ENCODE measurements at regions not wholly inside any gene's neighbourhood (a gene's known extent, or its start where the extent isn't known, plus 50 kb on each side); places are given as distances from the start of the nearest gene placed in this dataset.

DNA sequence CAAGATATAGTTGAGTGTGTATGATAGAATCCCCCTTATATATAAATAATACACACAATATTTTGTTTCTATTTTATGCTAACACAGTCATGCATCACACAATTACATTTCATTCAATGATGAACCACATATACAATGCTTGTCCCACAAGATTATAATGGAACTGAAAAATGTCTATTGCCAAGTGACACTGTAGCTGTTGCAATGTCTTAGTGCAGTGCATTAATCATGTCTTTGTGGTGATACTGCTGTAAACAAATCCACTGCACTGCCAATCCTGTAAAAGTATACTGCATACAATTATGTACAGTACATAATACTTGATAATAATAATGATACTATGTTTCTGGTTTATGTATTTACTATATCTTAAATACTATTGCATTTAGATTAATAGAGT lies 512.1 kb upstream of the CNTN3 start:
- DNase-seq, result no peak
- no peak overlapping the region for H3K27ac ChIP-seq
- in situ Hi-C loops (cut with HindIII; ENCODE audit: low pct_ligation_motif_present, low sequenced_read_pairs), result no loop called here
- no peaks in the 10 kb centered on the region for H3K27me3 ChIP-seq (replicated peaks)
- no peaks in the 10 kb centered on the region for H3K36me3 ChIP-seq (replicated peaks)
- no peak overlapping the region for H3K4me3 ChIP-seq (ENCODE audit: low read depth, low read length)
- TF ChIP-seq, protein P1, sequence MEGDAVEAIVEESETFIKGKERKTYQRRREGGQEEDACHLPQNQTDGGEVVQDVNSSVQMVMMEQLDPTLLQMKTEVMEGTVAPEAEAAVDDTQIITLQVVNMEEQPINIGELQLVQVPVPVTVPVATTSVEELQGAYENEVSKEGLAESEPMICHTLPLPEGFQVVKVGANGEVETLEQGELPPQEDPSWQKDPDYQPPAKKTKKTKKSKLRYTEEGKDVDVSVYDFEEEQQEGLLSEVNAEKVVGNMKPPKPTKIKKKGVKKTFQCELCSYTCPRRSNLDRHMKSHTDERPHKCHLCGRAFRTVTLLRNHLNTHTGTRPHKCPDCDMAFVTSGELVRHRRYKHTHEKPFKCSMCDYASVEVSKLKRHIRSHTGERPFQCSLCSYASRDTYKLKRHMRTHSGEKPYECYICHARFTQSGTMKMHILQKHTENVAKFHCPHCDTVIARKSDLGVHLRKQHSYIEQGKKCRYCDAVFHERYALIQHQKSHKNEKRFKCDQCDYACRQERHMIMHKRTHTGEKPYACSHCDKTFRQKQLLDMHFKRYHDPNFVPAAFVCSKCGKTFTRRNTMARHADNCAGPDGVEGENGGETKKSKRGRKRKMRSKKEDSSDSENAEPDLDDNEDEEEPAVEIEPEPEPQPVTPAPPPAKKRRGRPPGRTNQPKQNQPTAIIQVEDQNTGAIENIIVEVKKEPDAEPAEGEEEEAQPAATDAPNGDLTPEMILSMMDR (IDR thresholded peaks at IDR 0.05; ENCODE audit: low read depth, low read length, missing control alignments), result no peak

DNA sequence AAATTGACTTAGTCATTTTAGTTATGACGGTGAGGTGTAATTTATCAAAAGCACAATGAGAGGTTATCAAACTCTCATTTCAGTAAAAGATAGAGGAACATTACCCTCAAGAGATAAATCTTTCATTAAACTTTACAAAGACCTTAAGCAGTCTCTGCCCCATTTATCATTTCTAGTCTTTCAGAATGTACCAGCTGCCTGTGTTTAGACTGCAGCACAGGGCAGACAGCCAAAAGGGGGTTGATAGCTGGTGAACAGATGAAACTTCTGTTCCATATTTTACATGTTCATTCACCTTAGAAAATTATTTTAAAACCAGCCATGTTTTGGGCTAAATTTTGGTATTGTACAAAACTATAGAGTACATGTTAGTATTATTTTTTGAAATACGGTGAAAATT lies 514.6 kb upstream of the CNTN3 start:
- H3K4me3 ChIP-seq (ENCODE audit: low read depth, low read length), result no peak overlapping the region
- in situ Hi-C loops (cut with HindIII; ENCODE audit: low pct_ligation_motif_present, low sequenced_read_pairs), result no loop called here
- no peaks in the 10 kb centered on the region for H3K36me3 ChIP-seq (replicated peaks)
- no peak for DNase-seq
- TF ChIP-seq, protein P1 (IDR thresholded peaks at IDR 0.05; ENCODE audit: low read depth, low read length, missing control alignments), result no peak
- H3K27ac ChIP-seq, result no peak overlapping the region
- H3K27me3 ChIP-seq (replicated peaks), result no peaks in the 10 kb centered on the region

DNA sequence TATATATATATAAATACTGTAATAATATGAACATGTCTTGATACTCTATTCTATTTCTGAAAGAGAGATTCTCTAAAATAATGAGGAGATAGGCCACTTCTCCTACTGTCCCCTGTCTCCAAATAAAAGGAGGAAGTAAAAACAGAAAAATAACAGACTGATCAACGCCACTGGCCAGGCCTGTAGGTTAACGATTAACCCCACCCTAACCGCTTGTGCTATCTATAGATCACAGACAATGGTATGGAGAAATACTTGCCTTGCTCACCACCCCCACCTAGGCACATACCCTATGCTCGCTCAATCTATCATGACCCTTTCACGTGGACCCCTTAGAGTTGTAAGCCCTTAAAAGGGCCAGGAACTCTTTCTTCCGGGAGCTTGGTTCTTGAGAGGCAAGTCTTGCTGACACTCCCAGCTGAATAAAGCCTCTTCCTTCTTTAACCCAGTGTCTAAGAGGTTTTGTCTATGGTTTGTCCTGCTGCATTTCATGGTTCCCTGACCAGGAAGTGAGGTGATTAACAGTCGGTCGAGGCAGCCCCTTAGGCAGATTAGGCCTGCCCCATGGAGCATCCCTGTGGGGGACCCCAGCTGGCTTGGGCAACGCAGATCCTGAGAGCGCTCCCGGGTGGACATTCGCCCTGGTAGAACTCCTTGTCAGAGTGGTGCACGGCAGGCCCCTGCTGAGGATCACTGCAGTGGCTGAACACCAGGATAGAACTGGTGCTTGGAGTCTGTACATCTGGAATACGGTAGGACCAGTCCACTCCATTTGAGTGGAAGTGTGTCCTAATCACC lies 521.8 kb upstream of the CNTN3 start:
- TF ChIP-seq, protein P1 (IDR thresholded peaks at IDR 0.05; ENCODE audit: low read depth, low read length, missing control alignments), result no peak
- Histone ChIP-seq H3K27ac (no peak overlapping the region), H3K27me3 (replicated peaks) (no peaks in the 10 kb centered on the region), H3K4me3 (ENCODE audit: low read depth, low read length) (no peak overlapping the region), H3K36me3 (replicated peaks) (no peaks in the 10 kb centered on the region)
- no peak for DNase-seq
- in situ Hi-C loops (cut with HindIII; ENCODE audit: low pct_ligation_motif_present, low sequenced_read_pairs), result no loop called here

DNA sequence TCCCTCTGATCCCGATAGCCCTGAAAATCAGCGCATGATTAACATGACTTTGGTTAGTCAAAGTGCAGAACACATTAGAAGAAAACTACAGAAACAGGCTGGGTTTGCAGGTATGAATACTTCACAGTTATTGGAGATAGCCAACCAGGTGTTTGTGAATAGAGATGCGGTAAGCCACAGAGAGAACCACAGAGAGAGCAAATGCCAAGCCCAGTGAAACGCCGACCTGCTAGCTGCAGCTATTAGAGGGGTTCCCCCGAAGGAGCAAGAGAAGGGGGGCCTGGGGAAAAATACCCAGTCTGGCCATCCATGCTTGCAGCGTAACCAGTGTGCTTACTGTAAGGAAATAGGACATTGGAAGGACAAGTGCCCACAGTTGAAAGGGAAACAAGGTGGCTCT lies 523.9 kb upstream of the CNTN3 start:
- TF ChIP-seq, protein P1 (IDR thresholded peaks at IDR 0.05; ENCODE audit: low read depth, low read length, missing control alignments), result no peak
- no peak overlapping the region for H3K27ac ChIP-seq
- no peaks in the 10 kb centered on the region for H3K36me3 ChIP-seq (replicated peaks)
- H3K4me3 ChIP-seq (ENCODE audit: low read depth, low read length), result no peak overlapping the region
- DNase-seq, result no peak
- H3K27me3 ChIP-seq (replicated peaks), result no peaks in the 10 kb centered on the region
- in situ Hi-C loops (cut with HindIII; ENCODE audit: low pct_ligation_motif_present, low sequenced_read_pairs), result no loop called here

DNA sequence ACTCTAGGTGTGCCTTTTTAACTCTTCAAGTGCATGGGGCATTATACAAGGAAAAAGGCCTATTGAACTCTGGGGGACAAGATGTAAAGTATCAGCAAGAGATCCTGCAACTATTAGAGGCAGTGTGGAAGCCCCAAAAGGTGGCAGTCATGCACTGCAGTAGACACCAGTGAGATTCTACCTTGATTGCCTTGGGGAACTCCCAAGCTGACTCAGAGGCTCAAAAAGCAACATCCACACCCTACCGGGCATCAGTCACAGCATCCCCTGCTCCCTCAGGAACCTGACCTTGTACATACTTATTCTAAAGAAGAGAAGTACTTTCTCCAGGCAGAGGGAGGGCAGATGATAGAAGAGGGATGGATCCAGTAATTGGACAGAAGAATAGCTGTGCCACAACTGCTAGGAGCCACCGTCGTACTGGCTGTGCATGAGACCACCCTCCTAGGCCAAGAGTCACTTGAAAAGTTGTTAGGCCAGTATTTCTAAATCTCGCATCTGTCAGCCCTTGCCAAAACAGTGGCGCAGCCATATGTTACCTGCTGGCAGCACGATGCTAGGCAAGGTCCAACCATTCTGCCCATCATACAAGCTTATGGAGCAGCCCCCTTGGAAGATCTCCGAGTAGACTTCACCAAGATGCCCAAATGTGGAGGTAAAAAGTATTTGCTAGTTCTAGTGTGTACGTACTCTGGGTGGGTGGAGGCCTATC lies 523.1 kb upstream of the FRG2C start:
- in situ Hi-C loops (cut with HindIII; ENCODE audit: low pct_ligation_motif_present, low sequenced_read_pairs), result no loop called here
- no peak for DNase-seq
- Histone ChIP-seq H3K27ac (no peak overlapping the region), H3K36me3 (replicated peaks) (no peaks in the 10 kb centered on the region), H3K27me3 (replicated peaks) (no peaks in the 10 kb centered on the region), H3K4me3 (ENCODE audit: low read depth, low read length) (no peak overlapping the region)
- TF ChIP-seq, protein P1 (IDR thresholded peaks at IDR 0.05; ENCODE audit: low read depth, low read length, missing control alignments), result no peak

Measured in brain microvascular endothelial cell (primary cell).